Neuronal stem cell (in vitro differentiated cells): ENCODE measurements at regions not wholly inside any gene's neighbourhood (a gene's known extent, or its start where the extent isn't known, plus 50 kb on each side); places are given as distances from the start of the nearest gene placed in this dataset.
"Not testable (repeated sequence)": the region's sequence is repeated elsewhere in the genome, so short reads cannot be mapped to it uniquely, and the experiment has no call there.

Source experiments
- DNase-seq: peaks from one replicate; pipeline ENCODE4 v3.0.0-alpha.2; 2013; ENCODE audit warnings: low spot score
- H2AFZ ChIP-seq: one replicate; pipeline ENCODE4 v1.6.1; 2013; ENCODE audit warnings: mild to moderate bottlenecking, low read length, inconsistent platforms
- H2AK5ac ChIP-seq: 2 replicates; pipeline ENCODE4 v1.6.1; 2013; ENCODE audit warnings: low read depth, mild to moderate bottlenecking, inconsistent platforms, low read length, moderate library complexity, mixed read lengths
- H2BK120ac ChIP-seq: 2 replicates; pipeline ENCODE4 v1.6.1; 2013; ENCODE audit warnings: low read depth, mild to moderate bottlenecking, inconsistent platforms, low read length, moderate library complexity, mixed read lengths
- H2BK12ac ChIP-seq: one replicate; pipeline ENCODE4 v1.6.1; 2013; ENCODE audit warnings: low read length, inconsistent platforms
- H2BK15ac ChIP-seq: 2 replicates; pipeline ENCODE4 v1.6.1; 2013; ENCODE audit warnings: mild to moderate bottlenecking, low read length, inconsistent platforms, mixed read lengths
- H2BK5ac ChIP-seq: one replicate; pipeline ENCODE4 v1.6.1; 2013; ENCODE audit warnings: inconsistent platforms, mild to moderate bottlenecking, low read length, moderate library complexity
- H3K14ac ChIP-seq: one replicate; pipeline ENCODE4 v1.6.1; 2013; ENCODE audit warnings: low read length, inconsistent platforms
- H3K18ac ChIP-seq: 2 replicates; pipeline ENCODE4 v1.6.1; 2013; ENCODE audit warnings: low read length, inconsistent platforms
- H3K23ac ChIP-seq: 2 replicates; pipeline ENCODE4 v1.6.1; 2013; ENCODE audit warnings: low read depth, mild to moderate bottlenecking, mixed read lengths, low read length, inconsistent platforms; ENCODE audit not compliant: poor library complexity
- H3K27ac ChIP-seq: replicated peaks from 3 replicates; pipeline ENCODE4 v1.5.1; 2013; ENCODE audit warnings: low read length, inconsistent platforms
- H3K27me3 ChIP-seq, 3 experiments: 2 replicates each; pipeline ENCODE4 v1.6.1; 2013; ENCODE audit warnings: low read length in 3 of 3, mild to moderate bottlenecking in 2 of 3, inconsistent platforms in 1 of 3, low read depth in 1 of 3, mixed read lengths in 1 of 3, moderate library complexity in 1 of 3; ENCODE audit not compliant: control insufficient read depth in 3 of 3, insufficient read depth in 3 of 3
- H3K36me3 ChIP-seq, 2 donors: replicated peaks in 1 of 2; 2 replicates each; pipeline ENCODE4 v1.6.1; 2013; ENCODE audit warnings: low read length in 2 of 2; ENCODE audit not compliant: control insufficient read depth in 2 of 2, insufficient read depth in 2 of 2
- H3K4ac ChIP-seq: 2 replicates; pipeline ENCODE4 v1.6.1; 2013; ENCODE audit warnings: inconsistent platforms, mild to moderate bottlenecking, low read length, moderate library complexity
- H3K4me1 ChIP-seq, 2 donors: 1 replicate in 1 of 2; 2 replicates in 1 of 2; pipeline ENCODE4 v1.6.1; 2013; ENCODE audit warnings: low read length in 2 of 2, low read depth in 1 of 2; ENCODE audit not compliant: control insufficient read depth in 2 of 2, insufficient read depth in 1 of 2
- H3K4me2 ChIP-seq: one replicate; pipeline ENCODE4 v1.6.1; 2013; ENCODE audit warnings: mild to moderate bottlenecking, low read length, inconsistent platforms; ENCODE audit not compliant: insufficient read depth, poor library complexity, severe bottlenecking
- H3K4me3 ChIP-seq, 2 donors: 2 replicates each; pipeline ENCODE4 v1.5.1; 2013; ENCODE audit warnings: low read length in 2 of 2, mild to moderate bottlenecking in 2 of 2, inconsistent platforms in 1 of 2, moderate library complexity in 1 of 2
- H3K79me1 ChIP-seq: one replicate; pipeline ENCODE4 v1.6.1; 2013; ENCODE audit warnings: low read depth, mild to moderate bottlenecking, inconsistent platforms, low read length, moderate library complexity
- H3K9ac ChIP-seq: one replicate; pipeline ENCODE4 v1.6.1; 2013; ENCODE audit warnings: mild to moderate bottlenecking, low read depth, low read length, inconsistent platforms; ENCODE audit not compliant: poor library complexity
- H3K9me3 ChIP-seq, 2 donors: replicated peaks in 1 of 2; 2 replicates each; pipeline versions ENCODE3 to v1.6.1; 2013; ENCODE audit warnings: low read length in 2 of 2, mild to moderate bottlenecking in 2 of 2, inconsistent platforms in 1 of 2, low read depth in 1 of 2, mixed read lengths in 1 of 2, moderate library complexity in 1 of 2; ENCODE audit not compliant: control insufficient read depth in 2 of 2, insufficient read depth in 1 of 2
- H4K8ac ChIP-seq: one replicate; pipeline ENCODE4 v1.6.1; 2013; ENCODE audit warnings: low read depth, mild to moderate bottlenecking, inconsistent platforms, low read length, moderate library complexity
- H4K91ac ChIP-seq: one replicate; pipeline ENCODE4 v1.6.1; 2013; ENCODE audit warnings: low read length, low read depth, mild to moderate bottlenecking, inconsistent platforms; ENCODE audit not compliant: poor library complexity
- WGBS, 2 donors: extraction: QIAGEN DNeasy Blood & Tissue Kit; methylation state at CpG; one replicate each; pipeline ENCODE4 v1.1.7; 2013; ENCODE audit warnings: missing lambda C conversion rate in 2 of 2, mixed read lengths in 1 of 2; ENCODE audit not compliant: insufficient read length in 2 of 2, insufficient replicate concordance in 1 of 2; ENCODE audit errors: extremely low coverage in 2 of 2; 5-methylcytosine and 5-hydroxymethylcytosine counted together

- no peak overlapping the region for H2BK5ac ChIP-seq
- no peaks in the 10 kb centered on the region for H3K79me1 ChIP-seq
- no peak overlapping the region for H4K8ac ChIP-seq
- H4K91ac ChIP-seq: no peak overlapping the region
- no peak overlapping the region for H2BK12ac ChIP-seq
- H3K36me3 ChIP-seq: no peaks in the 10 kb centered on the region
- no peak overlapping the region for H3K18ac ChIP-seq
- H3K27ac ChIP-seq: no peak overlapping the region
- no peak overlapping the region for H3K9ac ChIP-seq
- no CpG with 5 or more reads among the region's 7 CpGs for WGBS, 2 donors
- H3K4me3 ChIP-seq: no peak overlapping the region
- H3K4ac ChIP-seq: no peak overlapping the region
- no peak overlapping the region for H2BK120ac ChIP-seq
- no peaks in the 10 kb centered on the region for H3K9me3 ChIP-seq
- DNase-seq: no peak
- no peaks in the 10 kb centered on the region for H3K4me1 ChIP-seq
- H2AK5ac ChIP-seq: no peak overlapping the region
- H3K4me2 ChIP-seq: no peak overlapping the region
- H3K27me3 ChIP-seq: no peaks in the 10 kb centered on the region
- H2BK15ac ChIP-seq: no peak overlapping the region
- no peak overlapping the region for H2AFZ ChIP-seq
- H3K23ac ChIP-seq: no peak overlapping the region
- no peak overlapping the region for H3K14ac ChIP-seq
These were observed 176.9 kb upstream of the PRSS58 start for GRCh38 chr7:142434666-142435167.

GRCh38 chr7:142434133-142434532, 176.3 kb upstream of the PRSS58 start:
- not testable (repeated sequence) for DNase-seq, H3K4me3 ChIP-seq, H2AFZ ChIP-seq, H3K4me2 ChIP-seq, H3K14ac ChIP-seq, H3K23ac ChIP-seq, H2BK5ac ChIP-seq, H4K8ac ChIP-seq, H3K27ac ChIP-seq, H3K18ac ChIP-seq, H3K79me1 ChIP-seq, H2BK120ac ChIP-seq, H4K91ac ChIP-seq, H3K9me3 ChIP-seq, H2AK5ac ChIP-seq, H3K4ac ChIP-seq, H2BK15ac ChIP-seq, H3K4me1 ChIP-seq, H2BK12ac ChIP-seq, H3K9ac ChIP-seq, H3K36me3 ChIP-seq, H3K27me3 ChIP-seq
- no CpG with 5 or more reads among the region's 5 CpGs for WGBS, 2 donors

- Histone ChIP-seq H2BK5ac (no peak overlapping the region), H3K9ac (no peak overlapping the region), H3K4me3 (no peak overlapping the region), H4K8ac (no peak overlapping the region), H3K23ac (no peak overlapping the region), H3K36me3 (no peaks in the 10 kb centered on the region), H2BK12ac (no peak overlapping the region), H2AK5ac (no peak overlapping the region), H3K4me1 (no peaks in the 10 kb centered on the region), H3K4me2 (no peak overlapping the region), H3K4ac (no peak overlapping the region), H3K9me3 (no peaks in the 10 kb centered on the region), H4K91ac (no peak overlapping the region), H3K18ac (no peak overlapping the region), H3K14ac (no peak overlapping the region), H2BK15ac (no peak overlapping the region), H3K79me1 (no peaks in the 10 kb centered on the region), H3K27me3 (no peaks in the 10 kb centered on the region), H2BK120ac (no peak overlapping the region), H3K27ac (no peak overlapping the region), H2AFZ (no peak overlapping the region)
- no CpG with 5 or more reads among the region's 2 CpGs for WGBS, 2 donors
- no peak for DNase-seq
These were observed 174.5 kb upstream of the PRSS58 start for GRCh38 chr7:142432377-142432776.

- H3K18ac ChIP-seq: no peak overlapping the region
- no peak overlapping the region for H3K4me2 ChIP-seq
- no peak overlapping the region for H4K91ac ChIP-seq
- H3K14ac ChIP-seq: no peak overlapping the region
- no peak overlapping the region for H3K4me3 ChIP-seq
- H3K4me1 ChIP-seq: no peaks in the 10 kb centered on the region
- no peak overlapping the region for H2BK15ac ChIP-seq
- no peaks in the 10 kb centered on the region for H3K79me1 ChIP-seq
- H3K27me3 ChIP-seq: no peaks in the 10 kb centered on the region
- no CpG with 5 or more reads among the region's 2 CpGs for WGBS, 2 donors
- H2AFZ ChIP-seq: no peak overlapping the region
- no peak overlapping the region for H2BK12ac ChIP-seq
- no peaks in the 10 kb centered on the region for H3K36me3 ChIP-seq
- H3K9me3 ChIP-seq: no peaks in the 10 kb centered on the region
- H3K4ac ChIP-seq: no peak overlapping the region
- H2BK5ac ChIP-seq: no peak overlapping the region
- no peak overlapping the region for H3K9ac ChIP-seq
- H3K23ac ChIP-seq: no peak overlapping the region
- H2BK120ac ChIP-seq: no peak overlapping the region
- H3K27ac ChIP-seq: no peak overlapping the region
- DNase-seq: no peak
- no peak overlapping the region for H4K8ac ChIP-seq
- H2AK5ac ChIP-seq: no peak overlapping the region
These were observed 173.6 kb upstream of the PRSS58 start for GRCh38 chr7:142431491-142431890.
